Stimulated activated CD8-positive, alpha-beta memory T cell treated with anti-CD3 and anti-CD28 coated beads, Interleukin-7, amount 100 ng/mL, for 24 hours (primary cell): ENCODE measurements at regions not wholly inside any gene's neighbourhood (a gene's known extent, or its start where the extent isn't known, plus 50 kb on each side); places are given as distances from the start of the nearest gene placed in this dataset.
"Not testable (repeated sequence)": the region's sequence is repeated elsewhere in the genome, so short reads cannot be mapped to it uniquely, and the experiment has no call there.

Experiments used
- DNase-seq: peaks from one replicate; pipeline ENCODE4 v3.0.0-alpha.2; 2020; ENCODE audit warnings: low read depth

DNA sequence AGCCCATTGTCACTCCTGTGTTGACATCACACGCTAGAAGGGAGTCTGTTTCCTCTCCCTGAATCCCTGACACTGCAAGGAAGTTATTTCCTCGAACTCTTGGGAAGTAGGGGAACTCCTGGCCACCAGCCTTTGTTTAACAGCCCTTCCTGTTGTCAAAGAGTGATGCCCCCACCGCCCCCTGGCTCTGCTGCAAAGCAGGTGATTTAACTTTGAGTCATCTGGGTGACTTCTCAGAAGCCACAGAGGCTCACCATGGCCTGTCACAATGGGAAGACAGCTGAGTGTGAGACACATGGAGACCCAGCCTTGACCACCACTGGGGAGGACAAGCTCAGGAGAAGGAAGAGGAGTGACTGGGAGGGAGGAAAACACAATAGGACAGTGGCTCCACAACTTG lies 182.8 kb downstream of the PSMG1 start:
- DNase-seq, result no peak

DNA sequence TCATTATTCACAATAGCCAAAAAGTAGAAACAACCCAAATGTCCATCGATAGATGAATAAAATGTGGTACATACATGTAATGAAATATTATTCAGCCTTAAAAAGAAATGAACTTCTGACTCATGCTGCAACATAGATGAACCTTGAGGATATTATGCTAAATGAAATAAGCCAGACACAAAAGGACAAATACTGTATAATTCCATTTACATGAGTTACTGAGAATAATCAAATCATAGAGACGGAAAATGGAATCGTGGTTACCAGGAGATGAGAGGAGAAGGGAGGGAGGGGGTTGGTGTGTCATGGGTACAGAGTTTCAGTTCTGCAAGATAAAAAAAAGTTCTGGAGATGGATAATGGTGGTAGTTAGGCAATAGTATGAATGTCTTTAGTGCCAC lies 184.1 kb downstream of the PSMG1 start:
- no peak for DNase-seq

DNA sequence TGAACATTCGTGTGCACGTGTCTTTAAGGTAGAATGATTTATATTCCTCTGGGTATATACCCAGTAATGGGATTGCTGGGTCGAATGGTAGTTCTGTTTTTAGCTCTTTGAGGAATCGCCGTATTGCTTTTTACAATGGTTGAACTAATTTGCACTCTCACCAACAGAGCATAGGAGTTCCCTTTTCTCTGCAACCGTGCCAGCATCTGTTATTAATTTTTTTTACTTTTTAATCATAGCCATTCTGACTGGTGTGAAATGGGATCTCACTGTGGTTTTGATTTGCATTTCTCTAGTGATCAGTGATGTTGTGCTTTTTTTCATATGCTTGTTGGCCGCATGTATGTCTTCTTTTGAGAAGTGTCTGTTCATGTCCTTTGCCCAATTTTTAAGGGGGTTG lies 185.0 kb downstream of the PSMG1 start:
- DNase-seq, result not testable (repeated sequence)

DNA sequence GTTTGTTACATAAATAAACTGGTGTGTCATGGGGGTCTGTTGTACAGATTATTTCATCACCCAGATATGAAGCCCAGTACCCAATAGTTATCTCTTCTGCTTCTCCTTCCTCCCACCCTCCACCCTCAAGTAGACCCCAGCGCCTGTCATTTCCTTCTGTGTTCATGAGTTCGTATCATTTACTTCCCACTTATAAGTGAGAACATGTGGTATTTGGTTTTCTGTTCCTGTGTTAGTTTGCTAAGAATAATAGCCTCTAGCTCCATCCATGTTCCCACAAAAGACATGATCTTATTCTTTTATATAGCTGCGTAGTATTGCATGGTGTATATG lies 185.4 kb downstream of the PSMG1 start:
- DNase-seq, result not testable (repeated sequence)

DNA sequence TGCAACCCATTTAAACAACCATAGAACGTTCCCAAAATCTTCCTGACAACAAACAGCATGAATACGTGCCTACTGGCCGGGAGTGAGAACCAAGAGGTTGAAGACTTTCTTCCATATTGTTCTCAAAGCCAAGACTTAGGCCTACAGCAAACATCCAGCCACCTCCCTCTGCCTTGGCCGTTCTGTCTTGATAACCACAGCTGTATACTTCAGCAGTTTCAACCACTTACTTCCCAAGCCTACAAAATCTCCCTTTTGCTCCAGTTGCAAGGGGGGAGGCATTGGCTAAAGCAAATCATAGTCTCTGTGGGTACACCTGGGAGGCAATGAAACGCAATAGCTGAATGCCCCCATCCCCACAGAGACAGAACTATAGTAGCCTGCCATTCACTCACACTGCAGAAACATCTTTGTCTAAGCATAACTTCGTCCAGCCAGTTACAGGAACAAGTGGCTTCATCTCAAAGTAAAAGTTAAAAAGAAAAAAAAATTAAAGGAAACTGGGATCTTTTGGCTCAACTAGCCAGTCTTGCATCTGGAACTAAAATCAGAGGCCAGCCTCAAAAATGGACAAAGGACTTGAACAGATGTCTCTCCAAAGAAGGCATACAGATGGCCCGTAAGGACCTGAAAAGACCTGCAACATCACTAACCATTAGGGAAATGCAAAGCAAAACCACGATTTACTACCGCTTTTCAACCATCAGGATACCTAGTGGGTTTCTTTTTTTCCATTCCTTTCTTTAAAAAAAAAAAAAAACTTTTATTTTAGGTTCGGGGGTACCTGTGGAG lies 186.0 kb downstream of the PSMG1 start:
- DNase-seq, result no peak

DNA sequence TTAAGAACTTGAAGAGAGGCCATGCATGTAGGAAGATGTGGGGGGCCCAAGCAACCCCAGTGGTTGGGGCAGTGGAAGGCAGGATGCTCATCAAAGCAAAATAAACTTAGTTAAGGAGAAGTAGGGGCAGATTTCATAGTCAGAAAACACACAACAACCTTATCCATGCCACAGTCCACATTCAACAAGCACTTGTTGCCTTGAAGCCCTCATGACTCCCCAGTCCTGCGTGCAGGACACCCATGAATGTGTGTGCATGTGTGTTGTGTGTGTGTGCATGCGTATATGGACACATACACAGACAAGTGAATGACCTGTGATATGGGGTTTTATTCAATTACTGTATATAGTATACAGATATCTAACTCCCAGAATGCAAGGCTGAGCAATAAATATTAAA lies 186.9 kb downstream of the PSMG1 start:
- no peak for DNase-seq

DNA sequence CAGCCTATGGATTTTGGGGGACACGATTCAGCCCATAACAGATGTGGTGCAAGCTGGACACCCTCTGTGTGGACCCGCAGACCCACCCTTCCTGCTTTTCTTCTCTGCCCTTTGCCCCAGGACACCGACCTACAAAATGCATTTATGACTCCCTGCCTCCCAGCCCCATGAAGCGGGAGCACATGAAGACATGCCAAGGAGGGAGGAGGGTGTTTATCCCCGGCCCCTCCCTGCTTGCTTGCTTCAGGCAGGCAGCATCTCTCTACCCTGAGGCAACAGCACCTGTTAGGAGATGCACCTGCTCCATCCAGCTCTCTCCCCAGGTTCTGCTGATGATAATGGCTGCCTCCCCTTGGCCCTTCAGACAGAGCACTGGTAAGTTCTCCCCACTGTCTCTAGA lies 187.5 kb downstream of the PSMG1 start:
- no peak for DNase-seq

DNA sequence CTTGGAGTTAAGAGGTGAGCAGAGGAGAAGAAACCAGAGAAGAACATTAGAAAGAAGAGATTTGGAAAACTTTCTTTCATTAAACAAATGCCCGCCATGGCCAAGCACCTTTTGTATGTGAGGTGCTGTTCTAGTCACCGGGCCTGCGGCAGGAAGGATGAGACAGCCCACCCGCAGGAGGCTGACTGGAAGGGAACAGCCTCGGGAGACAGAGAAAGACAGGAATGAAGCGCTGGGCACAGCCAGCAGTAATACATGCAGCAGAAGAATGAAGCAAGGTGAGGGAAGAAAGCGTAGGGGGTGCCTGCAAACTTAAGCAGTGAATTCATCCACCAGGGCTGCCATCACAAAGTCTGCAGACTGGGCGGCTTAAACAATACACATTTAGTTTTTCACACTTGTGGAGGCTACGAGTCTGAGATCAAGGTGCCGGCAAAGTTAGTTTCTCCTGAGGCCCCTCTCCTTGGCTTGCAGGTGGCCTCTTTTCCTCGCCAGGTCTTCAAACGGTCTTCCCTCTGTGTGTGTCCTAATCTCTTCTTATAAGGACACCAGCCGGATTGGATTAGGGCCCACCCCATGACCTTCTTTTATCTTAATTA lies 188.1 kb downstream of the PSMG1 start:
- no peak for DNase-seq

DNA sequence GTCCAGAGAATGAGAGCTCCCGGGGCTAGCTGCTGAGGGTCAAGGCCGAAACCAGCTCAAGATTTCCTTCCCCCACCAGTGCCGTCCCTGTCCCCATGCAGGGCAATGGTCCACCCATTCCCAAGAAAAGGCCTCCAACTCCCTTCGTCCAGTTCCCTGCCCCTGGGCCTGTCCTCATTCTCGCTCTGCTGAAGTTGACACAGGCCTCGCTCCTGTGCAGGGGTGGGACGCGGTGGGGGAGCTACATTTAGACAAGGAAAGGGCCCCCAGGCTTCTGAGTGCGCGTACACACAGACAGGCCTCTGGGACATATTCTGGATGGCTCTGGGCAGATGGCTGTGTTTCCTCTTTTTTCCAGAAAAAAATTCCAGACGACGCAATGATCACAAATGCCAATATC lies 188.3 kb downstream of the ETS2 start:
- DNase-seq, result no peak

DNA sequence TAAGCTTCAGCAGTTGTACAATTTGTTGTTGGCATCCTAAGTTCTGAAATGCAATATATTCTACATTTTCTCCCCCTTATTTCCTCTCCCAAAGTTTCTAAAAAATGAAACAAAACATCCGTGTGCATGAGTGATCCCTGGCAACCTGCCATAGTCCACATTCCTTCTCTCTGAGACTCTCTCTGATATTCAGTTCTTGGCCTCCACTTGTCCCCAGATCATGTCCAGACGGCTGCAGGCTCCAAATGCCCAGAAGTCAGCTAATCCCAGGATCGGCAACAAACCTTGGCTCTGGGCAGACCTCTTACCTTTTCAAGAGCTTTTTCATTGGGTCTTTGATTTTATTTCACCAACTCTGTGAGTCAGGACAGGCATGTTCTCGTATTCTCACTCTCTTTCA lies 187.8 kb downstream of the ETS2 start:
- DNase-seq, result no peak

DNA sequence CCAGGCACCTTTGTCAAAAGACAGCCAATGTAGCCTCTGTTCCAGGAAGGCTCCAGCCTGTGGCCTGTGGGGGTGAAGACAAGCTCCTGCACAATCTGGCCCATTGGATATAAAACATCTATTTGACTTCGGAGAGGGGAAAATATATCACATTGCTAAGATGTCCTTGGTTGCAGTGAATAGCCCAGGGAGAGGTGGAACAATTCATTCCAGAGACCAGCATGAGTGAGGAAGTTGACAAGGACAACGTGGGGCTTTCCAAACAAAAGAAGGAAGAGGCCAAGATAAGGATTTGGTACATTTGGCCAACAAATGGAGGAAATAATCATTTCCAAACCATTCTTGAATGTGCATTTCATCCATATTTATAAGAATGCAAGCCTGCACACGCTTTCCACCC lies 187.0 kb downstream of the ETS2 start:
- no peak for DNase-seq

DNA sequence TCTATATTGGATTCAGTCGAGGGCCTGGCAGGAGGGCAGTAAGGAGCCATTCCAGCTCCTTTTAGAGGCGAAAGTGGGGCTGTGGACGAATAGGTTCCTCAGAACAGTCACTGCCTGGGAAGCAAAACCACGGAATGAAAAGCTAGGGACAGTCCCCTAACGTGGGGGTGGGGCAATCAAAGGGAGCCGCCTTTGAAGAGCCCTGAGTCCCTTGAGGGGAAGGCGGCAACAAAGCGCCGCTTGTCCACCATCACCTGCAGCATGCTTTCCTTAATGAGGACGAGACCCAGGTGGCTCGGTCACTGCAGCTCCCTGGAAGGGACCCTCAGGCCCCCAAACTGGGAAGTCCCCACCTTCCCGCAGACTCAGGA lies 184.7 kb downstream of the ETS2 start:
- DNase-seq, result no peak

DNA sequence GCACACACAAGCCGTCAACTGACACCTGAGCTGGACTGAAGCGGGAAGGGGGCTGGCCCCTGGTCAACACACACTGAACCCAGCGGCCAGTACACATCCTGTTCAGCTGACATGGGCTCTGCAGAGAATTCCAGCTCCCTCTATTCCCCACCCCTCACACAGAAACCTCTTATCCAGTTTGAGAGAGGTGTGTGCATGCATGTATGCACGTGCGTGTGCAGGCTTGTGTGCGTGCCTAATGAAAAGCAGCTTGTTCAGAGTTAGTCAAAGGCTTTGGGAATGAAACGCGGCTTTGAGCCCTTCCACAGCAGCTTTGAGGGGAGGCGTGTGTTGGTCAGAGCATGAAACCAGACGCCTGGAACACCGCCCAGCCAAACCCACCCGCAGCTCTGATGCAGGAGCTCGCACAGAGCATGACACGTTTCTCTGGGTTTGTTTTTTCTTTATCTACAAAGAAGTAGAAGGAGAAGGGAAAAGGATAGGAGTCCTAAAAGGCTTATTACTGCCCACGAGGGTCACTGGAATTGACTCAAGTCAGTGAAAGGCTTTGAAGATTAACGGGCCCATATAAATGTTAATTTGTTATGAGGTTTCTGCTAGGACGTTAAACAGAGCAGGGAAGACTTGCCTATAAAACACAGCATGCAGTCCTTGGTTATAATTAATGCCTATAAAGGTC lies 184.2 kb downstream of the ETS2 start:
- DNase-seq, result no peak

DNA sequence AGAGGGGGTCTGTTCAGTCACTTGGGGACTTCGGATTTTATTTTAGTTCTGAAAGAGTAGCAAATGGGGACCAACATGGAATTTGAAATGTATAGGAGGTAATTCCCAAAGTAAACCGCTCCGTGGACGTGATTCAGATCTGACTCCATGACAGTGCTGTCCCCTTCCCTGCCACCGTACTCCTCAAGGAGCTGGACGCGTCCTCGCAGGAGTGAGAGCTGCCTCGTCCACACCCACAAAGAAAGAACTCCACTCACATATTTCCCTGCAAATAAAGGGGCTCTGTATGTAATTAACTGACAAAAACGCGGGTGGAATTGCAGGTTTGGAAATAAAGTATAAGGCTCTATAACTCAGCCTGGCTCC lies 183.6 kb downstream of the ETS2 start:
- DNase-seq, result no peak

DNA sequence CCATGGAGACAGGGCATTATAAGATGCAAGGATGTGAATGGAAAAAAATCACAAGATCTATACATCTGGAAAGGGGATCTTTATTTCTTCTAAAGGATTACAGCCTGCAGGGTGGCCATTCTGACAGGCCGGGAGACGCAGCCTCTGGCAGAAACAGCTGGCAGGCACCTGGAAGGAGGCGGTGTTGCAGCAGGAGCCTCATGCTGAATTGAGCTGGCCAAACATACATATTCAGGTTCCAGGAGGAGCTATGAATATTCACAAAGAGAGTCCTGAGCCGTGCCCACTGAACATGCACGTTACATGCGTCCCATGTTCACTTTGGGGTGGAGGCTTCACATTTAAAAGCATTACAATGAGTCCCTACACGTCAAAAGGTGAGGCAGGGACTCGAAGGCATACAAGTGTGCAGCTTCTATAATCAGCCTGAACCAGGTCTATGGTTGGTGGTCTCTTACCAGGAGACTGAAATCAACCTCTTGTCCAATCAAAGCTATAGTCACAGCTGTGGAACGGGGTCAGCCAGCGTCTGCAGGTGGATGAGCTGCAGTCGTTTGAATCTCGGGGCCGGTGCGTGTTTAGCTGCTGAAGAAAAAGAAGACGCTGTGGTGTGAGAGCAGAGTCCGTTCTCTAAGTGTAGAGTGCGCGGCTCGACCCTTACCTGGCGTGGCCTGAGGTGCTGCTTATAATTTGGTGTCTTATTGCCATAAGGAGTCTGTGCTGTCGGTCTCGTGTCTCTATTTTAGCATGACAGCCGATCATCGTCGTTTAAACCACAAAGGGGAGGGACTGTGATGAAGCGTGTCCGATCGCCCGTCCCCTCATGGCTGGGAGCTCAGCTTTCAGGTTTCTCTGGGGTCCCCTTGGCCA lies 183.0 kb downstream of the ETS2 start:
- DNase-seq, result no peak

DNA sequence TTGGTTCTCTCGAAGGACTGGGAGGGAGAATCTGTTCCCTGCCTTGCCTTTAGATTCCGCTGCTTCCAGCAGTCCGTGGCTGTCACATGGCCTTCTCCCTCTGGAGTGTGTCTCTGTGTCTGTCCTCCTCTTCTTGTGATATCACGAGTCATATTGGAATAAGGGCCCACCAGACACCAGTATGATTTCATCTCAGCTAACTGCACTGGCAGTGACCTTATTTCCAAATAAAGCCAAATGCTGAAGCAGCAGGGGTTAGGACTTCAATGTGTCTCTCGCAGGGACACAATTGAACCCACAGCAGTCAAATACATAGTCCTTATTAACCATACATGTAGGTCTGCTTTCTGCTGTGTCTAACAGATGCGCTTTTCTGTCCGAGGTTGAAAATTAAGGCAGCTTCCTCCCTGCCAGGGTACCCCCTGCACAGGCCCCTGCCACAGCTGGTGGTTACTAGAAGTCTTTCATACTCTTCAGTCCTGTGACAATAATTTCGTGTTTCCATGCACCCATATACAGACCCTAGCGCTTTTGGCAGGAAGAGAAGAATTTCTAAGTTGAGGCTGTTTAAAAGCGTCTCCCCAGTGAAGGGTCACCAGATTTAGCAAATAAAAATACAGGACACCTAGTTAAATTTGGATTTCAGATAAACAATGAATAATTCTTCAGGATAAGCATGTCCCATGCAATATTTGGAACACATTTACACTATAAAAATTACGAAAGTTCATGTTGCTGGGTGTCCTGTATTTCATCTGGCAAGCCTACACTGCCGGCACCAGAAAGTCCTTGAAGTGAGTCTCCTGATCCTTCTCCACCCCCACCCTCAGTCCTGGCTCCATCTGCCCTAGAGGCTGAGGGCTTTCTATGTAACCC lies 182.1 kb downstream of the ETS2 start:
- no peak for DNase-seq

DNA sequence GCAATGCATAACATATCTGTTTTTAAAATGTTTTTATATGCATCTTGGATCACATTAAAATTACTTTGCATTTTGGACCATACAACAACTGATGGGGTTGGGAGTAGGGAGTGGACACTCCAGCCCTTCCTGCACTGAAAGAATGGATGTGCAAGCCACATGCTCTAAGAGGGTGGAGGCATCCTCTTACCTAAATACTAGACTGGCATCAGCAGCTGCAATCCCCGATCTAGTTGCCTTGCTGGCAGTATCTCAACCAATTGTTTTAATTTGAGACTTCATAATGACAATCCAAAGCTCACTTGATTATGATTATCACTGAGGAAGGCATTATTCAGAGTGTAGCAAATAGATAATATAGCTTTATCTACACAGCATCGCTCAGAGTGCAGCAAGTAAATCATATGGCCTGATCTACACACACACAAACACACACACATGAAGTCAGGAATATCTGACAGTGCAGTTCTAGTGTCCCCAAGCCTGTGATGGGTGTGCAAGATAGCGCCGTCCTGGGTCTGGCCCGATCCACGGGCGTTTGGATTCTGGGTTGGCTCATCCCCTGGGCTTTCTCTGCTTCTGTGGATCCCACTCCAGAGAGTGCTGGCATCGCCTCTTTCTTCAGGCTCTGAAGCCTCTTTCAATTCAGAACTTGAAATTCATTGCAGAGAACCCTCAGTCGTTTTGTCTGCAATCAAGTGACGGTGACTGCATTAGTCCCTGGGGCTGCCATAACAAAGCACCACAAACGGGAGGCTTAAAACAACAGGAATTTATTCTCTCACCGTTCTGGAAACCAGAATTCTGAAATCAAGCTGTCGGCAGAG lies 181.3 kb downstream of the ETS2 start:
- no peak for DNase-seq

DNA sequence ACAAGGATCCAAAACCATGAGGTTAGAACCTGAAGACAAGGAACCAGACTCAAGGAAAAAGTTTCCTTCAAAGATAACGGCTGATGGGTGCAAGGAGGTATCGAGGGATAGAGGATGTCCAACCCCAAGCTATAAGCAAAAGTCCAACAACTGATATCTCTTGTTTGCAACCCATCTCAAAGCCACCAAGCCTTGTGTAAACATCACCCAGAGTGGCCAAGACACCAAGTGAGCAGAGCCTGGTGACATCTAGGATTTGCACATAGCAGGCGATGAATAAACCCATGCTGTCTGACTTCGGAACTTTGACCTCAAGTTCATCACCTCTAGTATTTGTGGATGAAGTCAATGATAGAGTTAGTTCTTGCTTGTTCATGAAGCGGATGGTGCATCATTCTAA lies 180.7 kb downstream of the ETS2 start:
- DNase-seq, result no peak

DNA sequence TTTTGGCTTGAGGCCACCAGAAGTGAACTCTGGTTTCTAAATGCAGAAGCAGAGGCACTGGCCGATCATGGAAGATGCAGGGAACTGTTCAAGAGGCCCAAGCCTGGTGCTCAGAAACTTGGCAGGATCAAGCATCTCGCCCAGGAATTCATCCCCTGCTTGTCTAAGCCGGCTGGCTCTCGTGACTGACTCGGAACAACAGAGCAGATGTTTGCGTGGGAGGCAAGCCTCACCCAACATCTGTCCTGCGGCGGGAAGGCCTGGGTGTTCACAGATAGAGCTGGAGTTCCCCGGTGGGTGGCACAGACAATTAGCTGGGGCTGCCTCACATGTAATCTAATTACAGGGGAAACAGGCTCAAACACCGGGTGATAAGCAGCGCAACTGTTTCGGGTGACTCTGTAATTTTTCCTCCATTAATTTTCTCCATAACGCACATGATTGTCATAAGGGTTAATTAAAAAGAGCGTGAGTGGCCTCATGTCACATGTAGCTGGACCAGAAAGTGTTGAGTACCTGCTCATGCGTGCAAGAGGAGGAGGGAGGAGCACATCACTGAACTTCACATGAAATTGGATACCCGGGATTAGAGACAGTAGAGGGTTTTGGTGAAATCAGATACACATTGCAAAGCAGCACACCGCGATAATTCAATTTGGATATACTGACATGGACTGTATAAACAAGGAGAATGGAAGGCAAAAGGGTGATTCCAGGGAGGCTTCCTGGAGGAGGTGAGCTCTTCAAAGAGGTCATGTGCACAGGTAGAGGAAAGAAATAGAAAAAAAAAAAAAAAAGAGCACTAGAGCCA lies 180.0 kb downstream of the ETS2 start:
- peak; percentile 23 for DNase-seq

DNA sequence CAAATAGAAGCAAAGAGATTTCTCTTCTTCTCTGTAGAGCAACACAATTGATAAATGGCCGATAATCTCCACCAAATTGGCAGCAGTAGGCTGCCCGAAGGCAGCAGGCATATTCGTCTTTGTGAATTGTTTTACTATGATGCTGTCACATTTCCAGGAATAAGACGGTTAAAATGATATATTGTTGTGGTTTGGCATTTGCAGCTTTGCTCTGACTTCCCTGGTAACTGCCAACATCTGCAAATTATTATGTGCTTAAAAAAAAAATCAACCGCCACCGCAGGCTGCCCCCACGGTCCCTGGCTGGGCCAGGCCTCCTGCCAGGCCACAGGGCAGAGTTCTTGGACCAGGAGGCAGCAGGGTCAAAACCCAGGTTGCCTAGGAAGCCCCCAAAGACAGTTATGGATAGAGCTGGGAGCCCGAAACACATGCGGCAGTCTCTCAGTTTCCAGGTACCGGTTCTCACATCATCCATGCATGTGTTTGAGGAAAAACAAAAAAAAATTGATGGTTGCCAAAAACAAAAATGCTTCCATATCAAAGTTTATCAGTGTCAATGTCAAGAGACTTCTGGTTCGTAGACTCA lies 179.3 kb downstream of the ETS2 start:
- DNase-seq, result no peak
